ENCODE measurements at regions not wholly inside any gene's neighbourhood (a gene's known extent, or its start where the extent isn't known, plus 50 kb on each side); places are given as distances from the start of the nearest gene placed in this dataset.
A peak's percentile ranks its signal among the peaks of the same experiment; 100 is the strongest.

- no peak for DNase-seq
Observed at GRCh38 chr2:102968375-102968774, 206.5 kb downstream of the TMEM182 start.

GRCh38 chr2:102971701-102972100, 209.9 kb downstream of the TMEM182 start:
- no peak for DNase-seq

GRCh38 chr2:102975996-102976975, 214.5 kb downstream of the TMEM182 start:
- peak; percentile 0 for DNase-seq

- DNase-seq: no peak
Observed at GRCh38 chr2:102977426-102978090, 215.7 kb downstream of the TMEM182 start.

GRCh38 chr2:102978091-102978490, 216.3 kb downstream of the TMEM182 start:
- DNase-seq: no peak

- no peak for DNase-seq
Observed at GRCh38 chr2:102979429-102979828, 217.6 kb downstream of the TMEM182 start.

GRCh38 chr2:102983786-102984185, 222.0 kb downstream of the TMEM182 start:
- no peak for DNase-seq

GRCh38 chr2:102986826-102987490, 225.1 kb downstream of the TMEM182 start:
- DNase-seq: no peak

- DNase-seq: no peak
Observed at GRCh38 chr2:102992607-102993006, 230.8 kb downstream of the TMEM182 start.

- no peak for DNase-seq
Observed at GRCh38 chr2:102999958-103000357, 238.1 kb downstream of the TMEM182 start.

- no peak for DNase-seq
Observed at GRCh38 chr2:103002954-103003353, 241.1 kb downstream of the TMEM182 start.

GRCh38 chr2:103003750-103004260, 242.0 kb downstream of the TMEM182 start:
- no peak for DNase-seq

GRCh38 chr2:103004426-103004942, 242.7 kb downstream of the TMEM182 start:
- DNase-seq: no peak

GRCh38 chr2:103005393-103005792, 243.6 kb downstream of the TMEM182 start:
- no peak for DNase-seq

- no peak for DNase-seq
Observed at GRCh38 chr2:103007086-103007485, 245.3 kb downstream of the TMEM182 start.

- DNase-seq: no peak
Observed at GRCh38 chr2:103008586-103008985, 246.8 kb downstream of the TMEM182 start.

GRCh38 chr2:103009871-103010270, 248.0 kb downstream of the TMEM182 start:
- DNase-seq: no peak

GRCh38 chr2:103010306-103010705, 248.5 kb downstream of the TMEM182 start:
- no peak for DNase-seq

- DNase-seq: no peak
Observed at GRCh38 chr2:103010751-103011150, 248.9 kb downstream of the TMEM182 start.

GRCh38 chr2:103012590-103012989, 250.8 kb downstream of the TMEM182 start:
- DNase-seq: no peak

GRCh38 chr2:103025056-103025455, 263.2 kb downstream of the TMEM182 start:
- no peak for DNase-seq

- DNase-seq: no peak
Observed at GRCh38 chr2:103028181-103028580, 266.4 kb downstream of the TMEM182 start.

Data from NCI-H69 (cell line).